GM21737 (cell line): ENCODE measurements at regions not wholly inside any gene's neighbourhood (a gene's known extent, or its start where the extent isn't known, plus 50 kb on each side); places are given as distances from the start of the nearest gene placed in this dataset.
"Not testable (repeated sequence)": the region's sequence is repeated elsewhere in the genome, so short reads cannot be mapped to it uniquely, and the experiment has no call there.

Experiments used
- ATAC-seq: cut with Tn5 transposase; IDR thresholded peaks from one replicate; pipeline ENCODE4 v1.9.1; 2021; ENCODE audit warnings: mild to moderate bottlenecking, moderate library complexity; ENCODE audit not compliant: unreplicated experiment

GRCh38 chr16:59392911-59393310 lies 658.8 kb upstream of the GOT2 start:
- ATAC-seq, result no peak

- no peak for ATAC-seq
Observed at GRCh38 chr16:59391617-59392364, 657.7 kb upstream of the GOT2 start.

- ATAC-seq, result no peak
Observed at GRCh38 chr16:59385959-59386358, 651.8 kb upstream of the GOT2 start.

- no peak for ATAC-seq
Observed at GRCh38 chr16:59385491-59385890, 651.4 kb upstream of the GOT2 start.

- no peak for ATAC-seq
Observed at GRCh38 chr16:59373632-59374031, 639.5 kb upstream of the GOT2 start.

- no peak for ATAC-seq
Observed at GRCh38 chr16:59370717-59371116, 636.6 kb upstream of the GOT2 start.

GRCh38 chr16:59369523-59369922 lies 635.4 kb upstream of the GOT2 start:
- ATAC-seq, result no peak

- no peak for ATAC-seq
Observed at GRCh38 chr16:59368586-59368985, 634.5 kb upstream of the GOT2 start.

GRCh38 chr16:59356709-59357108 lies 622.6 kb upstream of the GOT2 start:
- ATAC-seq, result no peak

GRCh38 chr16:59356144-59356543 lies 622.0 kb upstream of the GOT2 start:
- ATAC-seq, result no peak

GRCh38 chr16:59355704-59356103 lies 621.6 kb upstream of the GOT2 start:
- no peak for ATAC-seq

- ATAC-seq, result no peak
Observed at GRCh38 chr16:59351305-59351903, 617.3 kb upstream of the GOT2 start.

- ATAC-seq, result no peak
Observed at GRCh38 chr16:59350670-59351069, 616.6 kb upstream of the GOT2 start.

- ATAC-seq, result no peak
Observed at GRCh38 chr16:59342669-59343068, 608.6 kb upstream of the GOT2 start.

- no peak for ATAC-seq
Observed at GRCh38 chr16:59341368-59341767, 607.3 kb upstream of the GOT2 start.

- no peak for ATAC-seq
Observed at GRCh38 chr16:59339871-59340270, 605.8 kb upstream of the GOT2 start.

GRCh38 chr16:59336136-59336695 lies 602.1 kb upstream of the GOT2 start:
- ATAC-seq, result no peak

GRCh38 chr16:59331708-59332107 lies 597.6 kb upstream of the GOT2 start:
- ATAC-seq, result not testable (repeated sequence)

- ATAC-seq, result no peak
Observed at GRCh38 chr16:59330019-59330670, 596.0 kb upstream of the GOT2 start.

- no peak for ATAC-seq
Observed at GRCh38 chr16:59328961-59329360, 594.8 kb upstream of the GOT2 start.

GRCh38 chr16:59327894-59328293 lies 593.8 kb upstream of the GOT2 start:
- ATAC-seq, result no peak

- no peak for ATAC-seq
Observed at GRCh38 chr16:59326955-59327354, 592.8 kb upstream of the GOT2 start.
